Heart left ventricle (tissue), 13 donors: ENCODE measurements at regions not wholly inside any gene's neighbourhood (a gene's known extent, or its start where the extent isn't known, plus 50 kb on each side); places are given as distances from the start of the nearest gene placed in this dataset.

Experiments used
- POLR2A ChIP-seq, 2 donors: fragments of 450-650 bp; IDR thresholded peaks; one replicate each; pipeline ENCODE4 v1.6.1; 2017; ENCODE audit warnings: antibody characterized with exemption in 2 of 2, mild to moderate bottlenecking in 2 of 2, moderate library complexity in 2 of 2
- TF ChIP-seq, protein P1 (sequence below), 12 donors: fragments of 200-600 bp; sonication (generic) in 4 of 12; IDR thresholded peaks; one replicate each; pipeline versions ENCODE4 v1.5.0 to v1.8.0; 2018 to 2022; ENCODE audit warnings: antibody characterized with exemption in 12 of 12, mild to moderate bottlenecking in 5 of 12
- donor health status: ischemic (EF 13 %, LVEDD 7.1; RV severe dilation, severe dysfunction).
- donor health status: DM: no; HTN: yes; CAD: no.
- donor health status: DM: no; HTN: no; CAD: no.
- donor health status: ischemic (EF 25% LVEDD 6.9; RV normal size, moderate dysfunction).
- donor health status: ischemic (EF 25% LVEDD 5.7; RV mildly dilated, moderate dysfunction).
- donor health status: ischemic (EF 35%, LVEDD 5.7; RV mildly dilated, moderate dysfunction).
- donor health status: nonischemic (EF 11% LVEDD 7.7; RV severe dilation, severe dysfunction).
- donor health status: DM: yes; HTN: yes; CAD: no.
- donor health status: PGD.
- donor health status: ischemic (EF 29% LVEDD 5.4; RV normal size, mild dysfunction).
- donor health status: nonischemic (EF 23%, LVEDD 6.1; RV moderate dilation, normal function).

DNA sequence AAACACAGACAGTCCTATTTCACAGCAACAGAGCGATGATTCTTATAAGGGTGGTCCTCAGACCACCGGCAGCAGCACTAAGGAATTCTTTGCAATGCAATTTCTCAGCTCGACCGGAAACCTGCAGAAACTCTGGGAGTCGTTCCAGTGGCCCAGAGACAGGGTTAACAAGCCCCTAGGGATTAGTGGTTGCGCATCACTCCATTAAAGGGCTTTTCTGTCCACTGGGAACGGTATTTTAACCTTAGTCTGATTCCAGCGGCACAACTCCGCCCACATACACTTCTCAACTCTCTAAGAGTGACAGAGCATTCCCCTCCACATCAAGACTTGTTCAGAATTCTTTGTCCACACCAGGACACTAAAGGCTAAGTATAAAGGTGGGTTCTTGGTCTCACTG, 341.5 kb downstream of the TFAP2A start:
- TF ChIP-seq, protein P1, sequence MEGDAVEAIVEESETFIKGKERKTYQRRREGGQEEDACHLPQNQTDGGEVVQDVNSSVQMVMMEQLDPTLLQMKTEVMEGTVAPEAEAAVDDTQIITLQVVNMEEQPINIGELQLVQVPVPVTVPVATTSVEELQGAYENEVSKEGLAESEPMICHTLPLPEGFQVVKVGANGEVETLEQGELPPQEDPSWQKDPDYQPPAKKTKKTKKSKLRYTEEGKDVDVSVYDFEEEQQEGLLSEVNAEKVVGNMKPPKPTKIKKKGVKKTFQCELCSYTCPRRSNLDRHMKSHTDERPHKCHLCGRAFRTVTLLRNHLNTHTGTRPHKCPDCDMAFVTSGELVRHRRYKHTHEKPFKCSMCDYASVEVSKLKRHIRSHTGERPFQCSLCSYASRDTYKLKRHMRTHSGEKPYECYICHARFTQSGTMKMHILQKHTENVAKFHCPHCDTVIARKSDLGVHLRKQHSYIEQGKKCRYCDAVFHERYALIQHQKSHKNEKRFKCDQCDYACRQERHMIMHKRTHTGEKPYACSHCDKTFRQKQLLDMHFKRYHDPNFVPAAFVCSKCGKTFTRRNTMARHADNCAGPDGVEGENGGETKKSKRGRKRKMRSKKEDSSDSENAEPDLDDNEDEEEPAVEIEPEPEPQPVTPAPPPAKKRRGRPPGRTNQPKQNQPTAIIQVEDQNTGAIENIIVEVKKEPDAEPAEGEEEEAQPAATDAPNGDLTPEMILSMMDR (IDR thresholded peaks at IDR 0.05), result no peak
- no peak for TF ChIP-seq POLR2A (IDR thresholded peaks at IDR 0.05)
